ENCODE measurements at regions not wholly inside any gene's neighbourhood (a gene's known extent, or its start where the extent isn't known, plus 50 kb on each side); places are given as distances from the start of the nearest gene placed in this dataset.

- TF ChIP-seq, protein P1, sequence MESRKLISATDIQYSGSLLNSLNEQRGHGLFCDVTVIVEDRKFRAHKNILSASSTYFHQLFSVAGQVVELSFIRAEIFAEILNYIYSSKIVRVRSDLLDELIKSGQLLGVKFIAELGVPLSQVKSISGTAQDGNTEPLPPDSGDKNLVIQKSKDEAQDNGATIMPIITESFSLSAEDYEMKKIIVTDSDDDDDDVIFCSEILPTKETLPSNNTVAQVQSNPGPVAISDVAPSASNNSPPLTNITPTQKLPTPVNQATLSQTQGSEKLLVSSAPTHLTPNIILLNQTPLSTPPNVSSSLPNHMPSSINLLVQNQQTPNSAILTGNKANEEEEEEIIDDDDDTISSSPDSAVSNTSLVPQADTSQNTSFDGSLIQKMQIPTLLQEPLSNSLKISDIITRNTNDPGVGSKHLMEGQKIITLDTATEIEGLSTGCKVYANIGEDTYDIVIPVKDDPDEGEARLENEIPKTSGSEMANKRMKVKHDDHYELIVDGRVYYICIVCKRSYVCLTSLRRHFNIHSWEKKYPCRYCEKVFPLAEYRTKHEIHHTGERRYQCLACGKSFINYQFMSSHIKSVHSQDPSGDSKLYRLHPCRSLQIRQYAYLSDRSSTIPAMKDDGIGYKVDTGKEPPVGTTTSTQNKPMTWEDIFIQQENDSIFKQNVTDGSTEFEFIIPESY (IDR thresholded peaks at IDR 0.05; ENCODE audit: borderline replicate concordance, low read depth) = no peak
- no peak for TF ChIP-seq CTCF (IDR thresholded peaks at IDR 0.05)
- TF ChIP-seq, protein P2, sequence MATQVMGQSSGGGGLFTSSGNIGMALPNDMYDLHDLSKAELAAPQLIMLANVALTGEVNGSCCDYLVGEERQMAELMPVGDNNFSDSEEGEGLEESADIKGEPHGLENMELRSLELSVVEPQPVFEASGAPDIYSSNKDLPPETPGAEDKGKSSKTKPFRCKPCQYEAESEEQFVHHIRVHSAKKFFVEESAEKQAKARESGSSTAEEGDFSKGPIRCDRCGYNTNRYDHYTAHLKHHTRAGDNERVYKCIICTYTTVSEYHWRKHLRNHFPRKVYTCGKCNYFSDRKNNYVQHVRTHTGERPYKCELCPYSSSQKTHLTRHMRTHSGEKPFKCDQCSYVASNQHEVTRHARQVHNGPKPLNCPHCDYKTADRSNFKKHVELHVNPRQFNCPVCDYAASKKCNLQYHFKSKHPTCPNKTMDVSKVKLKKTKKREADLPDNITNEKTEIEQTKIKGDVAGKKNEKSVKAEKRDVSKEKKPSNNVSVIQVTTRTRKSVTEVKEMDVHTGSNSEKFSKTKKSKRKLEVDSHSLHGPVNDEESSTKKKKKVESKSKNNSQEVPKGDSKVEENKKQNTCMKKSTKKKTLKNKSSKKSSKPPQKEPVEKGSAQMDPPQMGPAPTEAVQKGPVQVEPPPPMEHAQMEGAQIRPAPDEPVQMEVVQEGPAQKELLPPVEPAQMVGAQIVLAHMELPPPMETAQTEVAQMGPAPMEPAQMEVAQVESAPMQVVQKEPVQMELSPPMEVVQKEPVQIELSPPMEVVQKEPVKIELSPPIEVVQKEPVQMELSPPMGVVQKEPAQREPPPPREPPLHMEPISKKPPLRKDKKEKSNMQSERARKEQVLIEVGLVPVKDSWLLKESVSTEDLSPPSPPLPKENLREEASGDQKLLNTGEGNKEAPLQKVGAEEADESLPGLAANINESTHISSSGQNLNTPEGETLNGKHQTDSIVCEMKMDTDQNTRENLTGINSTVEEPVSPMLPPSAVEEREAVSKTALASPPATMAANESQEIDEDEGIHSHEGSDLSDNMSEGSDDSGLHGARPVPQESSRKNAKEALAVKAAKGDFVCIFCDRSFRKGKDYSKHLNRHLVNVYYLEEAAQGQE (IDR thresholded peaks at IDR 0.05; ENCODE audit: low read depth, low read length) = no peak
- no peak for TF ChIP-seq POLR2AphosphoS5 (IDR thresholded peaks at IDR 0.05; ENCODE audit: low read depth, low read length)
- TF ChIP-seq MXI1 (IDR thresholded peaks at IDR 0.05; ENCODE audit: low read depth, low read length) = no peak
- TF ChIP-seq CHD2 (IDR thresholded peaks at IDR 0.05; ENCODE audit: low read length, partially characterized antibody) = no peak
- TF ChIP-seq, protein P3, sequence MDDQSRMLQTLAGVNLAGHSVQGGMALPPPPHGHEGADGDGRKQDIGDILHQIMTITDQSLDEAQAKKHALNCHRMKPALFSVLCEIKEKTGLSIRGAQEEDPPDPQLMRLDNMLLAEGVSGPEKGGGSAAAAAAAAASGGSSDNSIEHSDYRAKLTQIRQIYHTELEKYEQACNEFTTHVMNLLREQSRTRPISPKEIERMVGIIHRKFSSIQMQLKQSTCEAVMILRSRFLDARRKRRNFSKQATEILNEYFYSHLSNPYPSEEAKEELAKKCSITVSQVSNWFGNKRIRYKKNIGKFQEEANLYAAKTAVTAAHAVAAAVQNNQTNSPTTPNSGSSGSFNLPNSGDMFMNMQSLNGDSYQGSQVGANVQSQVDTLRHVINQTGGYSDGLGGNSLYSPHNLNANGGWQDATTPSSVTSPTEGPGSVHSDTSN (IDR thresholded peaks at IDR 0.05) = no peak
- TF ChIP-seq RFX5 (IDR thresholded peaks at IDR 0.05; ENCODE audit: low read length) = no peak
- TF ChIP-seq FOSL2 (IDR thresholded peaks at IDR 0.05; ENCODE audit: borderline replicate concordance, low read depth) = no peak
- TF ChIP-seq EZH2phosphoT487 (IDR thresholded peaks at IDR 0.05; ENCODE audit: borderline replicate concordance, low read depth) = no peak
Observed at GRCh38 chr1:213891989-213892902, 95.5 kb upstream of the PROX1 start.

Measured in SK-N-SH (cell line).